ENCODE measurements at regions not wholly inside any gene's neighbourhood (a gene's known extent, or its start where the extent isn't known, plus 50 kb on each side); places are given as distances from the start of the nearest gene placed in this dataset.

DNA sequence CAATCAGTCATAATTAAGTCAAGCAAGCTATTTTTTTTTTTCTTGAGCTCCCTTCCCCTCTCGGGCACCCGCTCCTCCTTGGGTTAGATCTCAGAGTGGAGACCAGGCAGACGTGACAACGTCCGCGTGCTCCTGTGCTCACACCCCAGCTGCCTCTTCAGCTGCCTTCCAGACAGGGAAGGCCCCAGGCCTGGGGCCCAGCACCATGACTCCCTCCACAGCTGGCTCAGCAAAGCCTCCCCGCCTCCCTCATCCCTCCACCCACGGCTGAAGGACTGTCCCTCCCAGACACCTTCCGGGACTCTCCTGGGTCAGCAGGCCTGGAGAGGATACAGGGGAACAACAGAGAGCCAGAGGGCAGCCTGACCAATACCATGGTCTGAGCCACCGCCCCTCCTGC, 87.9 kb upstream of the LINGO1 start:
- H2BK12ac ChIP-seq (ENCODE audit: low read length in 2 of 2), result no peak overlapping the region
- WGBS, result 66% methylated on average over 10 of the region's 10 CpGs
- H2BK15ac ChIP-seq (ENCODE audit: low read depth, poor library complexity, severe bottlenecking), result no peak overlapping the region
- no peak overlapping the region for H4K8ac ChIP-seq (ENCODE audit: low read length)
- no peak overlapping the region for H3K18ac ChIP-seq (ENCODE audit: low read depth in 1 of 2, low read length in 2 of 2)
- H2AK5ac ChIP-seq (ENCODE audit: low read length, severe bottlenecking), result no peak overlapping the region
- DNase-seq, result no peak
- H3K9ac ChIP-seq (ENCODE audit: low read length), result no peak overlapping the region
- H3K4me1 ChIP-seq (ENCODE audit: control insufficient read depth, insufficient read depth, low read depth, low read length), result no peaks in the 10 kb centered on the region
- H3K14ac ChIP-seq (ENCODE audit: low read length in 2 of 2), result no peak overlapping the region
- no peaks in the 10 kb centered on the region for H3K79me1 ChIP-seq (replicated peaks; ENCODE audit: low read length, poor library complexity, severe bottlenecking)
- no peaks in the 10 kb centered on the region for H3K36me3 ChIP-seq (ENCODE audit: control insufficient read depth in 1 of 2, insufficient read depth in 2 of 2, low read depth in 1 of 2, low read length in 2 of 2)
- H3K27ac ChIP-seq (ENCODE audit: low read length, poor library complexity, severe bottlenecking), result no peak overlapping the region
- H2BK120ac ChIP-seq (ENCODE audit: low read depth, low read length), result no peak overlapping the region
- no peak overlapping the region for H3K4me2 ChIP-seq (ENCODE audit: low read length, poor library complexity, severe bottlenecking)
- H2BK5ac ChIP-seq (ENCODE audit: low read depth, low read length, poor library complexity, severe bottlenecking), result no peak overlapping the region
- no peak overlapping the region for H3K4me3 ChIP-seq (ENCODE audit: insufficient read depth in 1 of 2, low read depth in 1 of 2, low read length in 2 of 2)
- no peak overlapping the region for H4K91ac ChIP-seq (ENCODE audit: low read length)
- H3K27me3 ChIP-seq (ENCODE audit: control insufficient read depth in 1 of 2, insufficient read depth in 1 of 2, low read length in 2 of 2), result peaks cover 5 to 62% of the 10 kb centered on the region in 2 experiments
- H3K4ac ChIP-seq (ENCODE audit: low read depth in 1 of 2, low read length in 2 of 2), result no peak overlapping the region
- H3K9me3 ChIP-seq (ENCODE audit: control insufficient read depth, low read length), result no peaks in the 10 kb centered on the region
- no peak overlapping the region for H3K23ac ChIP-seq (ENCODE audit: low read length in 2 of 2)
- no peak overlapping the region for H2AFZ ChIP-seq (ENCODE audit: low read depth, low read length)

DNA sequence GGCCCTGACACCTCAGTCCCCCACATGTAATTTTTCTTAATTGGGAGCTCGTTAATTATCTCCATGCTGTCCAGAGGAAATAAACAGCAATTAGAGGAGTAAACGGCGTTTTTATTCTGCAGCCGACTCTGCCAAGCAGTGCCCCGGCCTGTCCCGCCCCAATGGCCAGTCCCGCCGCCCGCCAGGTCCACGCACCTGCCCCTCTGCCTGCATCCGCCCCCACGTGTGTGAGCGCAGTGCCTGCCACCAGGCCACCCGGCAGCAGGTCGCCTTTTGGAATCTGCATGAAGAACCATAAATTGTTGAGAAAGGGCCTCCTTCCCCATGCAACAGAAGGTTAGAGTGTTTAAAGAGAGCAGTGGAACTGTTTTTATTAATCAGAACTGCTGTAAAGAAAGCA, 87.5 kb upstream of the LINGO1 start:
- Histone ChIP-seq H3K79me1 (replicated peaks; ENCODE audit: low read length, poor library complexity, severe bottlenecking) (no peaks in the 10 kb centered on the region), H3K14ac (ENCODE audit: low read length in 2 of 2) (no peak overlapping the region), H3K4ac (ENCODE audit: low read depth in 1 of 2, low read length in 2 of 2) (no peak overlapping the region), H2BK15ac (ENCODE audit: low read depth, poor library complexity, severe bottlenecking) (no peak overlapping the region), H3K36me3 (ENCODE audit: control insufficient read depth in 1 of 2, insufficient read depth in 2 of 2, low read depth in 1 of 2, low read length in 2 of 2) (no peaks in the 10 kb centered on the region), H3K18ac (ENCODE audit: low read depth in 1 of 2, low read length in 2 of 2) (no peak overlapping the region), H4K91ac (ENCODE audit: low read length) (no peak overlapping the region), H2BK12ac (ENCODE audit: low read length in 2 of 2) (no peak overlapping the region), H2AFZ (ENCODE audit: low read depth, low read length) (no peak overlapping the region), H2BK120ac (ENCODE audit: low read depth, low read length) (no peak overlapping the region), H3K9ac (ENCODE audit: low read length) (no peak overlapping the region), H3K4me1 (ENCODE audit: control insufficient read depth, insufficient read depth, low read depth, low read length) (no peaks in the 10 kb centered on the region), H3K27ac (ENCODE audit: low read length, poor library complexity, severe bottlenecking) (no peak overlapping the region), H3K9me3 (ENCODE audit: control insufficient read depth, low read length) (no peaks in the 10 kb centered on the region), H3K23ac (ENCODE audit: low read length in 2 of 2) (no peak overlapping the region), H3K4me3 (ENCODE audit: insufficient read depth in 1 of 2, low read depth in 1 of 2, low read length in 2 of 2) (no peak overlapping the region), H3K27me3 (ENCODE audit: control insufficient read depth in 1 of 2, insufficient read depth in 1 of 2, low read length in 2 of 2) (peaks cover 5 to 63% of the 10 kb centered on the region in 2 experiments), H2AK5ac (ENCODE audit: low read length, severe bottlenecking) (no peak overlapping the region), H3K4me2 (ENCODE audit: low read length, poor library complexity, severe bottlenecking) (no peak overlapping the region), H2BK5ac (ENCODE audit: low read depth, low read length, poor library complexity, severe bottlenecking) (no peak overlapping the region), H4K8ac (ENCODE audit: low read length) (no peak overlapping the region)
- DNase-seq, result no peak
- WGBS, result 83% methylated on average over 15 of the region's 15 CpGs

DNA sequence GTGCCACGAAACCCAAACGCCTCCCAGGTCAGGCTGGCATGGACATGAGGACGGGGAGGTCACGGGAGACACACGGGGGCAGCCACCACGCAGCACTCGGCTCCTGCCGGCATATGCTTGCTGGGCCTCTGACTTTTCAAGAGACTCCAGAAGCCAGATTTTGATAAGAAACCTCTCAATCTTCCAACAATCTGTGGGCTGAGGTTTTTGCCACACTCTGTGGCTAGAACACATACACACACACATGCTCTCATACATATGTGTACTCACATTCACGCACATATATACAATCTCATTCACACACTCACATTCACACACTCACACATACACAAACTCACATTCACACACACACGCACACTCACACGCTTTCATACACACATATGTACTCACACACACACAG, 86.7 kb upstream of the LINGO1 start:
- 82% methylated on average over 11 of the region's 11 CpGs for WGBS
- Histone ChIP-seq H3K27me3 (ENCODE audit: control insufficient read depth in 1 of 2, insufficient read depth in 1 of 2, low read length in 2 of 2) (peaks cover 9 to 67% of the 10 kb centered on the region in 2 experiments), H3K4me2 (ENCODE audit: low read length, poor library complexity, severe bottlenecking) (no peak overlapping the region)

DNA sequence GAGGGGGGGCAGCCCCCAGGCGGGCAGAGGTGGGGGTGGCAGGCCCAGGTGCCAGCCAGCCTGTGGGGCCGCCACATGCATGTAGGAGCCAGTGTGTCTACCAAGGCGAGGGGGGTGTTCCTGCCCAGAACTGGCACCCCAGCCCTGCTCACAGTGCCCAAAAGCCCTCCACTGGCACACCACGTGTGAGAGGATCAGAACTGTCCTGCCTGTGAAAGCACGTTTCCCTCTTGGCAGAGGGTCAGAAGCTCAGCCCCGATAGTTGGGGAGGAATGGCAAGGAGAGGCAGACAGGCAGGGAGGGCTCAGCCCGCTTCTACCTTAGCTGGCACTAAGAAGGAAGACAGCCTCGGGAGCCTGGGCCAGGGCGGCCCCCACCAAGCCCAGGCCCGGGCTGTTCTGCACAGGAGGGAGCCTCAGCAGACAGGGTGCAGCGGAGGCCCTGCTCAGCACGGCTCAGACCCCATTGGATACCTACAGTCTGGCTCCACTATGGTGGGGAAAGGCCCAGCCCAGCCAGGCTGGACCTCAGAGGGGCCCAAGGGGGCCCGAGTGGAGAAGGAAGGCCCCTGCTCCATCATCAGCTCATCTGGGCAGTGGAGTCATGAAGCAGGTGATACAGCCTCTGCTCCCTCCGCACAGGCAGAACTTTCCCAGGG, 84.8 kb upstream of the LINGO1 start:
- H3K4me2 ChIP-seq (ENCODE audit: low read length, poor library complexity, severe bottlenecking), result no peak overlapping the region
- H4K8ac ChIP-seq (ENCODE audit: low read length), result no peak overlapping the region
- H3K9me3 ChIP-seq (ENCODE audit: control insufficient read depth, low read length), result no peaks in the 10 kb centered on the region
- H3K18ac ChIP-seq (ENCODE audit: low read depth in 1 of 2, low read length in 2 of 2), result no peak overlapping the region
- no peak for DNase-seq
- no peak overlapping the region for H3K4ac ChIP-seq (ENCODE audit: low read depth in 1 of 2, low read length in 2 of 2)
- H2BK12ac ChIP-seq (ENCODE audit: low read length in 2 of 2), result no peak overlapping the region
- WGBS, result 71% methylated on average over 14 of the region's 14 CpGs
- no peak overlapping the region for H3K27ac ChIP-seq (ENCODE audit: low read length, poor library complexity, severe bottlenecking)
- no peak overlapping the region for H2BK15ac ChIP-seq (ENCODE audit: low read depth, poor library complexity, severe bottlenecking)
- no peak overlapping the region for H3K14ac ChIP-seq (ENCODE audit: low read length in 2 of 2)
- H3K27me3 ChIP-seq (ENCODE audit: control insufficient read depth in 1 of 2, insufficient read depth in 1 of 2, low read length in 2 of 2), result peaks cover 12 to 78% of the 10 kb centered on the region in 2 experiments
- H2AK5ac ChIP-seq (ENCODE audit: low read length, severe bottlenecking), result no peak overlapping the region
- no peak overlapping the region for H3K9ac ChIP-seq (ENCODE audit: low read length)
- H3K23ac ChIP-seq (ENCODE audit: low read length in 2 of 2), result no peak overlapping the region
- H2BK120ac ChIP-seq (ENCODE audit: low read depth, low read length), result no peak overlapping the region
- H2AFZ ChIP-seq (ENCODE audit: low read depth, low read length), result no peak overlapping the region
- H3K4me1 ChIP-seq (ENCODE audit: control insufficient read depth, insufficient read depth, low read depth, low read length), result peaks cover 2% of the 10 kb centered on the region
- H3K79me1 ChIP-seq (replicated peaks; ENCODE audit: low read length, poor library complexity, severe bottlenecking), result no peaks in the 10 kb centered on the region
- no peak overlapping the region for H2BK5ac ChIP-seq (ENCODE audit: low read depth, low read length, poor library complexity, severe bottlenecking)
- no peak overlapping the region for H4K91ac ChIP-seq (ENCODE audit: low read length)
- peak overlapping the region in 1 of 2 experiments; percentile 3 for H3K4me3 ChIP-seq (ENCODE audit: insufficient read depth in 1 of 2, low read depth in 1 of 2, low read length in 2 of 2)
- H3K36me3 ChIP-seq (ENCODE audit: control insufficient read depth in 1 of 2, insufficient read depth in 2 of 2, low read depth in 1 of 2, low read length in 2 of 2), result no peaks in the 10 kb centered on the region

More for the DNA sequence above, 86.7 kb upstream of the LINGO1 start:
- no peak overlapping the region for H2BK12ac ChIP-seq (ENCODE audit: low read length in 2 of 2)
- H3K14ac ChIP-seq (ENCODE audit: low read length in 2 of 2), result no peak overlapping the region
- H2BK15ac ChIP-seq (ENCODE audit: low read depth, poor library complexity, severe bottlenecking), result no peak overlapping the region
- no peak overlapping the region for H4K8ac ChIP-seq (ENCODE audit: low read length)
- peaks cover 2% of the 10 kb centered on the region for H3K4me1 ChIP-seq (ENCODE audit: control insufficient read depth, insufficient read depth, low read depth, low read length)
- no peak for DNase-seq
- H3K79me1 ChIP-seq (replicated peaks; ENCODE audit: low read length, poor library complexity, severe bottlenecking), result no peaks in the 10 kb centered on the region
- H2AK5ac ChIP-seq (ENCODE audit: low read length, severe bottlenecking), result no peak overlapping the region
- no peak overlapping the region for H2BK120ac ChIP-seq (ENCODE audit: low read depth, low read length)
- H4K91ac ChIP-seq (ENCODE audit: low read length), result no peak overlapping the region
- H3K36me3 ChIP-seq (ENCODE audit: control insufficient read depth in 1 of 2, insufficient read depth in 2 of 2, low read depth in 1 of 2, low read length in 2 of 2), result no peaks in the 10 kb centered on the region
- no peak overlapping the region for H3K18ac ChIP-seq (ENCODE audit: low read depth in 1 of 2, low read length in 2 of 2)
- no peak overlapping the region for H2AFZ ChIP-seq (ENCODE audit: low read depth, low read length)
- no peak overlapping the region for H3K4ac ChIP-seq (ENCODE audit: low read depth in 1 of 2, low read length in 2 of 2)
- no peak overlapping the region for H2BK5ac ChIP-seq (ENCODE audit: low read depth, low read length, poor library complexity, severe bottlenecking)
- no peak overlapping the region for H3K27ac ChIP-seq (ENCODE audit: low read length, poor library complexity, severe bottlenecking)
- H3K9me3 ChIP-seq (ENCODE audit: control insufficient read depth, low read length), result no peaks in the 10 kb centered on the region
- no peak overlapping the region for H3K9ac ChIP-seq (ENCODE audit: low read length)
- no peak overlapping the region for H3K23ac ChIP-seq (ENCODE audit: low read length in 2 of 2)
- H3K4me3 ChIP-seq (ENCODE audit: insufficient read depth in 1 of 2, low read depth in 1 of 2, low read length in 2 of 2), result no peak overlapping the region
